Heart right ventricle (tissue), 16 donors: ENCODE measurements at regions not wholly inside any gene's neighbourhood (a gene's known extent, or its start where the extent isn't known, plus 50 kb on each side); places are given as distances from the start of the nearest gene placed in this dataset.

Experiments used
- ATAC-seq, 8 donors: fragments of 200-7000 bp; cut with Tn5 transposase; one replicate each; pipeline ENCODE4 v1.9.1; 2020; ENCODE audit warnings: mild to moderate bottlenecking in 8 of 8, moderate library complexity in 8 of 8, moderate number of reproducible peaks in 1 of 8
- DNase-seq, 2 donors: peaks; one replicate each; pipeline ENCODE4 v3.0.0-alpha.2; 2020
- H3K27ac ChIP-seq, 10 donors: fragments of 200-600 bp; sonication (generic) in 2 of 10; one replicate each; pipeline versions ENCODE4 v1.5.0 to v1.8.0; 2020 to 2022; ENCODE audit warnings: mild to moderate bottlenecking in 3 of 10
- H3K27me3 ChIP-seq, 7 donors: fragments of 200-600 bp; one replicate each; pipeline ENCODE4 v1.8.0; 2021 to 2022; ENCODE audit warnings: mild to moderate bottlenecking in 2 of 7
- H3K36me3 ChIP-seq, 9 donors: fragments of 200-600 bp; sonication (generic) in 1 of 9; one replicate each; pipeline versions ENCODE4 v1.5.0 to v1.8.0; 2020 to 2022; ENCODE audit warnings: mild to moderate bottlenecking in 2 of 9
- H3K4me1 ChIP-seq, 9 donors: fragments of 200-600 bp; sonication (generic) in 1 of 9; one replicate each; pipeline versions ENCODE4 v1.5.0 to v1.8.0; 2020 to 2022; ENCODE audit warnings: mild to moderate bottlenecking in 4 of 9
- H3K4me3 ChIP-seq, 10 donors: fragments of 200-600 bp; sonication (generic) in 2 of 10; one replicate each; pipeline versions ENCODE4 v1.5.0 to v1.8.0; 2020 to 2022; ENCODE audit warnings: mild to moderate bottlenecking in 7 of 10, moderate library complexity in 2 of 10
- H3K9me3 ChIP-seq, 11 donors: fragments of 200-600 bp in 10 of 11; sonication (generic) in 2 of 11; one replicate each; pipeline versions ENCODE4 v1.5.0 to v1.8.0; 2013 to 2022; ENCODE audit warnings: mild to moderate bottlenecking in 2 of 11, control low read depth in 1 of 11, moderate library complexity in 1 of 11
- WGBS, 2 donors: extraction: QIAGEN DNeasy Blood & Tissue Kit; methylation state at CpG; one replicate each; pipeline ENCODE4 v1.1.7; 2013; ENCODE audit warnings: inconsistent platforms in 1 of 2; 5-methylcytosine and 5-hydroxymethylcytosine counted together
- intact Hi-C, 10 donors: fragments of 100-400 bp; cut with DNase I; formaldehyde crosslinking; loops; one replicate each; pipeline versions ENCODE4 v1.11.1 to v1.14.2; 2022
- TF ChIP-seq, protein P1 (sequence below), 9 donors: fragments of 200-600 bp; sonication (generic) in 2 of 9; IDR thresholded peaks; one replicate each; pipeline versions ENCODE4 v1.5.0 to v1.8.0; 2021 to 2022; ENCODE audit warnings: antibody characterized with exemption in 9 of 9, mild to moderate bottlenecking in 5 of 9, moderate library complexity in 1 of 9
- donor health status: Arrhythmogenic right ventricular cardiomyopathy.
- donor health status: ischemic (EF 13 %, LVEDD 7.1; RV severe dilation, severe dysfunction).
- donor health status: healthy with polysubstance abuse.
- donor health status: DM: no; HTN: yes; CAD: no.
- donor health status: DM: no; HTN: no; CAD: no.
- donor health status: ischemic (EF 25% LVEDD 6.9; RV normal size, moderate dysfunction).
- donor health status: ischemic (EF 25% LVEDD 5.7; RV mildly dilated, moderate dysfunction).
- donor health status: healthy.
- donor health status: DM: yes; HTN: yes; CAD: no.
- donor health status: Ischemic cardiomyopathy.
- donor health status: ischemic (EF 35%, LVEDD 5.7; RV mildly dilated, moderate dysfunction).
- donor health status: nonischemic (EF 11% LVEDD 7.7; RV severe dilation, severe dysfunction).
- donor health status: DM: yes; HTN: yes; CAD: no.
- donor health status: PGD.
- donor health status: ischemic (EF 29% LVEDD 5.4; RV normal size, mild dysfunction).
- donor health status: nonischemic (EF 23%, LVEDD 6.1; RV moderate dilation, normal function).

DNA sequence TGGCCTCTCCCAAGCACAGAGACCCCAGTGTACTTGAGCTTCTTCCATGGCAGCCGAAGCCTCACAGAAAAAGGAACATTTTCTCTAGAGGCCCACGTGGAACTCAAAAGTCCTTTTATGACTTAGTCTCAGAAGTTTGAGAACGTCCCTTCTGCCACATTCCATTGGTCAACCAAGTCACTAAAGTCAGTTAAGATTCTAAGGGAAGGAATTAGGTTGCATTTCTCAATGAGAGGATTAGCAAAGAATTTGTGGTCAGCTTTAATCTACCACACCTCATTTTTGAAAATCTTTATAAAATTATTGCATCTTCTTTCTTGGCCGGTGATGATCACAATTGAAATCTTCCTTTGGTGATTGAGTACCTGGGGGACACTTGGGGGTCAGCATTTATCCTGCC lies 279.9 kb upstream of the TBX3 start:
- Histone ChIP-seq H3K27ac (no peak overlapping the region), H3K4me1 (no peaks in the 10 kb centered on the region), H3K36me3 (no peaks in the 10 kb centered on the region), H3K4me3 (no peak overlapping the region), H3K27me3 (peaks cover 0 to 4% (median 0%) of the 10 kb centered on the region in 7 donors), H3K9me3 (peaks cover 0 to 9% (median 0%) of the 10 kb centered on the region in 11 donors)
- DNase-seq (no peak), ATAC-seq (no peak)
- WGBS, 2 donors = 89 to 92% methylated on average over 4 of the region's 4 CpGs
- TF ChIP-seq, protein P1, sequence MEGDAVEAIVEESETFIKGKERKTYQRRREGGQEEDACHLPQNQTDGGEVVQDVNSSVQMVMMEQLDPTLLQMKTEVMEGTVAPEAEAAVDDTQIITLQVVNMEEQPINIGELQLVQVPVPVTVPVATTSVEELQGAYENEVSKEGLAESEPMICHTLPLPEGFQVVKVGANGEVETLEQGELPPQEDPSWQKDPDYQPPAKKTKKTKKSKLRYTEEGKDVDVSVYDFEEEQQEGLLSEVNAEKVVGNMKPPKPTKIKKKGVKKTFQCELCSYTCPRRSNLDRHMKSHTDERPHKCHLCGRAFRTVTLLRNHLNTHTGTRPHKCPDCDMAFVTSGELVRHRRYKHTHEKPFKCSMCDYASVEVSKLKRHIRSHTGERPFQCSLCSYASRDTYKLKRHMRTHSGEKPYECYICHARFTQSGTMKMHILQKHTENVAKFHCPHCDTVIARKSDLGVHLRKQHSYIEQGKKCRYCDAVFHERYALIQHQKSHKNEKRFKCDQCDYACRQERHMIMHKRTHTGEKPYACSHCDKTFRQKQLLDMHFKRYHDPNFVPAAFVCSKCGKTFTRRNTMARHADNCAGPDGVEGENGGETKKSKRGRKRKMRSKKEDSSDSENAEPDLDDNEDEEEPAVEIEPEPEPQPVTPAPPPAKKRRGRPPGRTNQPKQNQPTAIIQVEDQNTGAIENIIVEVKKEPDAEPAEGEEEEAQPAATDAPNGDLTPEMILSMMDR (IDR thresholded peaks at IDR 0.05) = no peak
- intact Hi-C loops = no loop called here

DNA sequence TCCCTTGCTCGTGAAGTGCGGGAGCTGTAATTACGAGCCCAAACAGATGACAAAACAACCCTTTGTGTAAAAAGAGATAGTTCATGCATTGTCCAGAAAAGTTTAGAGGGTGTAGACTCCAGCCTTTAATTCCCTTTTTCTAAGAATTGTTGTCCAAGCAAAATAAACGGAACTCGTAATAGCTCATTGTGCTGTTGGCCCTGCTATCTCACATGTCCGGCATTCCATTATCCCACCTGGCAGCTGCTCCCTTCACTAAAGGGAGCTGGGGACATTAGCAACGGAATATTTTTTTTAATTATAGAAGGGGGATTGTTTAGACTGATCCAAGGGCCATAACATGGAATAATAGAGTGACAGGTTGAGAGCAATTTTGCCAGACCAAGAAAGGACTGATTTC lies 277.5 kb upstream of the TBX3 start:
- Histone ChIP-seq H3K36me3 (no peaks in the 10 kb centered on the region), H3K27me3 (no peaks in the 10 kb centered on the region), H3K9me3 (peaks cover 0 to 9% (median 0%) of the 10 kb centered on the region in 11 donors), H3K4me1 (no peaks in the 10 kb centered on the region), H3K27ac (no peak overlapping the region), H3K4me3 (no peak overlapping the region)
- intact Hi-C loops = no loop called here
- TF ChIP-seq, protein P1 (IDR thresholded peaks at IDR 0.05) = no peak
- ATAC-seq = no peak
- WGBS, 2 donors = 61 to 69% methylated on average over 7 of the region's 7 CpGs
- DNase-seq = no peak

DNA sequence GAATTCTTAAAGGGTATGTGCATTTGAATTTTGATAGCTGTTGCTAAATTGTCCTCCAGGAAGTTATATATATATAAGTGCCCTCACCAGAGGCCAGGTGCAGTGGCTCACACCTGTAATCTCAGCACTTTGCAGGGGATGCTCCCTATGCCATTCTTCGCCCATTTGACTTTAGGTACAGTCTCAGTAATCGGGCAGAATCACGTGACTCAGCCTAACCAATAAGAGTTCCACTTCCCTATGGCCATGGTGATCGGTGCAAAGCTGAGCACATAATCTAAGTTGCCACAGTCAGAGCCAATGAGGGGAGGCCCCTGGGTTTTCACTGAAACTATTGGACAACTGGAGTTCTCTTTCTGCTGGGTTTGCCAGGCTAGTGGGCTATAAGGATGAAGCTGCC lies 274.6 kb upstream of the TBX3 start:
- 93 to 96% methylated on average over 4 of the region's 4 CpGs for WGBS, 2 donors
- ATAC-seq (no peak), DNase-seq (no peak)
- intact Hi-C loops = loop anchor here in 1 of 10 donors (10.0 kb wide), 1 partner anchor 274 kb away; the partner anchor contains the start of gene TBX3
- Histone ChIP-seq H3K9me3 (peaks cover 0 to 6% (median 0%) of the 10 kb centered on the region in 11 donors), H3K4me3 (no peak overlapping the region), H3K27me3 (no peaks in the 10 kb centered on the region), H3K4me1 (peaks cover 0 to 5% (median 2%) of the 10 kb centered on the region in 9 donors), H3K36me3 (no peaks in the 10 kb centered on the region), H3K27ac (no peak overlapping the region)
- TF ChIP-seq, protein P1 (IDR thresholded peaks at IDR 0.05) = no peak

GRCh38 chr12:114957225-114957624 lies 273.2 kb upstream of the TBX3 start:
- H3K4me1 ChIP-seq = peaks cover 0 to 15% (median 6%) of the 10 kb centered on the region in 9 donors
- H3K27me3 ChIP-seq = no peaks in the 10 kb centered on the region
- no peak overlapping the region for H3K27ac ChIP-seq
- ATAC-seq (no peak), DNase-seq (no peak)
- intact Hi-C loops = loop anchor here in 1 of 10 donors (10.0 kb wide), 1 partner anchor 272 kb away; the partner anchor contains the start of gene TBX3
- no peaks in the 10 kb centered on the region for H3K9me3 ChIP-seq
- no peak overlapping the region for H3K4me3 ChIP-seq
- WGBS, 2 donors = 80 to 83% methylated on average over 5 of the region's 5 CpGs
- H3K36me3 ChIP-seq = no peaks in the 10 kb centered on the region
- TF ChIP-seq, protein P1 (IDR thresholded peaks at IDR 0.05) = no peak
